Lower lobe of right lung (tissue), 2 donors: ENCODE measurements at regions not wholly inside any gene's neighbourhood (a gene's known extent, or its start where the extent isn't known, plus 50 kb on each side); places are given as distances from the start of the nearest gene placed in this dataset.

Source experiments
- ATAC-seq, 2 donors: fragments of 200-7000 bp; cut with Tn5 transposase; one replicate each; pipeline ENCODE4 v1.9.1; 2020 to 2022; ENCODE audit warnings: mild to moderate bottlenecking in 2 of 2, moderate library complexity in 2 of 2
- DNase-seq: peaks from one replicate; pipeline ENCODE4 v3.0.0-alpha.2; 2020
- H3K27ac ChIP-seq: fragments of 200-600 bp; one replicate; pipeline ENCODE4 v1.8.0; 2022
- H3K27me3 ChIP-seq: fragments of 200-600 bp; one replicate; pipeline ENCODE4 v1.8.0; 2022; ENCODE audit warnings: low read depth
- H3K36me3 ChIP-seq: fragments of 200-600 bp; one replicate; pipeline ENCODE4 v1.8.0; 2022; ENCODE audit warnings: mild to moderate bottlenecking
- H3K4me1 ChIP-seq: fragments of 200-600 bp; one replicate; pipeline ENCODE4 v1.8.0; 2022
- H3K4me3 ChIP-seq: fragments of 200-600 bp; one replicate; pipeline ENCODE4 v1.8.0; 2022; ENCODE audit warnings: mild to moderate bottlenecking
- H3K9me3 ChIP-seq: fragments of 200-600 bp; one replicate; pipeline ENCODE4 v1.8.0; 2022
- intact Hi-C: fragments of 100-400 bp; cut with DNase I; formaldehyde crosslinking; loops from one replicate; pipeline ENCODE4 v1.11.0; 2022
- TF ChIP-seq, protein P1 (sequence below): fragments of 200-600 bp; IDR thresholded peaks from one replicate; pipeline ENCODE4 v1.8.0; 2022; ENCODE audit warnings: antibody characterized with exemption, mild to moderate bottlenecking
- donor health status: DM: no; HTN: yes; CAD: no; lungs with severe emphysema.

GRCh38 chr13:108566413-108567170 lies 62.8 kb upstream of the MYO16 start:
- TF ChIP-seq, protein P1, sequence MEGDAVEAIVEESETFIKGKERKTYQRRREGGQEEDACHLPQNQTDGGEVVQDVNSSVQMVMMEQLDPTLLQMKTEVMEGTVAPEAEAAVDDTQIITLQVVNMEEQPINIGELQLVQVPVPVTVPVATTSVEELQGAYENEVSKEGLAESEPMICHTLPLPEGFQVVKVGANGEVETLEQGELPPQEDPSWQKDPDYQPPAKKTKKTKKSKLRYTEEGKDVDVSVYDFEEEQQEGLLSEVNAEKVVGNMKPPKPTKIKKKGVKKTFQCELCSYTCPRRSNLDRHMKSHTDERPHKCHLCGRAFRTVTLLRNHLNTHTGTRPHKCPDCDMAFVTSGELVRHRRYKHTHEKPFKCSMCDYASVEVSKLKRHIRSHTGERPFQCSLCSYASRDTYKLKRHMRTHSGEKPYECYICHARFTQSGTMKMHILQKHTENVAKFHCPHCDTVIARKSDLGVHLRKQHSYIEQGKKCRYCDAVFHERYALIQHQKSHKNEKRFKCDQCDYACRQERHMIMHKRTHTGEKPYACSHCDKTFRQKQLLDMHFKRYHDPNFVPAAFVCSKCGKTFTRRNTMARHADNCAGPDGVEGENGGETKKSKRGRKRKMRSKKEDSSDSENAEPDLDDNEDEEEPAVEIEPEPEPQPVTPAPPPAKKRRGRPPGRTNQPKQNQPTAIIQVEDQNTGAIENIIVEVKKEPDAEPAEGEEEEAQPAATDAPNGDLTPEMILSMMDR: no peak
- DNase-seq: no peak
- intact Hi-C loops: no loop called here
- Histone ChIP-seq H3K4me3 (no peak overlapping the region), H3K27me3 (no peaks in the 10 kb centered on the region), H3K4me1 (no peaks in the 10 kb centered on the region), H3K36me3 (no peaks in the 10 kb centered on the region), H3K27ac (no peak overlapping the region), H3K9me3 (no peaks in the 10 kb centered on the region)
- no peak for ATAC-seq

DNA sequence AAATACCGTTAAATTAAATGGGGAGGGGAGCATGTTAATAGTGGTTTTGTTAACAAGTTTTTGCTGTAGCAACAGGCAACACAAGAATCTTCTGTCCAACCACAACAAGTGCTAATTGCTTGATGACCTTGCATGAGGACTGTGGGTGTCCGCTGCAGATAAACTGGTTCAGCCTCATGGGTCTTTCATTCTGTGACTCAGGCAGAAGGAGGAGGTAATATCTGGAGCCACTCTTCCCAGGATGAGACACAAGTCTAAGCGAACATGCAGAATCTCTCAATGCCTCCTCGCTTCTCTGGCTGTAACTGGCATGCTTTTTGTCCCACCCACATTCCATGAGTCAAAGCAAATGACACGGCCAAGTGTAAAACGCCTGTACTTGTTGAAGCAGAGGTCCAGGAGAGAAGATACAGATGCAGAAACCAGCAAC lies 56.6 kb upstream of the MYO16 start:
- intact Hi-C loops: no loop called here
- no peak overlapping the region for H3K27ac ChIP-seq
- H3K9me3 ChIP-seq: no peaks in the 10 kb centered on the region
- no peaks in the 10 kb centered on the region for H3K36me3 ChIP-seq
- TF ChIP-seq, protein P1: no peak
- ATAC-seq (peak in 1 of 2 donors; percentile 14), DNase-seq (no peak)
- H3K4me3 ChIP-seq: no peak overlapping the region
- H3K4me1 ChIP-seq: no peaks in the 10 kb centered on the region
- no peaks in the 10 kb centered on the region for H3K27me3 ChIP-seq

- H3K4me3 ChIP-seq: no peak overlapping the region
- TF ChIP-seq, protein P1: no peak
- ATAC-seq (no peak), DNase-seq (no peak)
- no peaks in the 10 kb centered on the region for H3K4me1 ChIP-seq
- no peak overlapping the region for H3K27ac ChIP-seq
- no peaks in the 10 kb centered on the region for H3K9me3 ChIP-seq
- H3K27me3 ChIP-seq: no peaks in the 10 kb centered on the region
- no peaks in the 10 kb centered on the region for H3K36me3 ChIP-seq
- intact Hi-C loops: no loop called here
Observed at GRCh38 chr13:108573455-108573854, 56.0 kb upstream of the MYO16 start.

- Histone ChIP-seq H3K36me3 (no peaks in the 10 kb centered on the region), H3K9me3 (no peaks in the 10 kb centered on the region), H3K27ac (no peak overlapping the region), H3K27me3 (no peaks in the 10 kb centered on the region), H3K4me3 (no peak overlapping the region), H3K4me1 (no peaks in the 10 kb centered on the region)
- DNase-seq (no peak), ATAC-seq (no peak)
- TF ChIP-seq, protein P1: no peak
- intact Hi-C loops: no loop called here
Observed at GRCh38 chr13:108574856-108575255, 54.6 kb upstream of the MYO16 start.

DNA sequence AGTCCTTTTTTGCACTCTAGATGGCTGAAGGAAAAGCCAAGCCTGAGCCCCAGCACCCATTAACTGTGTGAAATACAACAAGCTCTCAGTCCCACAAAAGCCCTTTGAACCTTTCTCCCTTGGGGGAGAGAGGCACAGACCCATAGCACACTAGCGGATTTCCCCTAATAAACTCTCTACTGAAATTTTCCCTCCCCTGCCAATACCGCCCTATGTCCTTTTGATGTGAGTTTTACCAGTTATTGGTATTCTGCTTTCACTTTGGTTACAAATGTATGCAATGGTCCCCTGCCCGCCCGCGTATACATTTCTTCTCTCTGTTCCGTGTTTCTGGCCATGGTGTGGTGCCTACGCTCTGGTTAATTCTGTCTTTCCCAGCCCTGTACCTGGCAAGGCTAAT lies 54.0 kb upstream of the MYO16 start:
- Histone ChIP-seq H3K27me3 (no peaks in the 10 kb centered on the region), H3K27ac (no peak overlapping the region), H3K4me3 (no peak overlapping the region), H3K4me1 (no peaks in the 10 kb centered on the region), H3K36me3 (no peaks in the 10 kb centered on the region), H3K9me3 (no peaks in the 10 kb centered on the region)
- no peak for DNase-seq
- intact Hi-C loops: no loop called here
- TF ChIP-seq, protein P1: no peak
- ATAC-seq: no peak
